ENCODE measurements at regions not wholly inside any gene's neighbourhood (a gene's known extent, or its start where the extent isn't known, plus 50 kb on each side); places are given as distances from the start of the nearest gene placed in this dataset.

DNA sequence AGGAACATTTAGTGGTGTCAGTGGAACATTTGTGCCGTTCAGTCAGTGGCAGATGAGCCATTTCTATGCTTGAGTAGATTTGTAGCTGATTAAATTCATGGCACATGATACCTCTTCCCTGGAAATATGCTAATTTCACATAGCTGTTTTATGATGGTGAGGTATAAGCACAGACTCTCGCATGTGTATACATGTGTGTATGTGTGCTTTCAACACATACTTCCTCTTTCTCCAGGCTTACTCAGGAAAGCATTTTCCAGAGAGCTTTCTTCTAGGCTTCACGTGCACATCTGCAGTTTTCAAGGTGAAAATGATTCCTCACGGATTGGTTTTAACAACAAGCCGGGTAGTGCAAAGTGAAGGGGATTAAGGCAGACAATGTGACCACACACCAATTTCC is 396.5 kb downstream of the HDGFL1 start:
- Histone ChIP-seq H3K36me3 (ENCODE audit: control insufficient read depth in 1 of 2, insufficient read depth in 2 of 2, low read length in 2 of 2) (no peaks in the 10 kb centered on the region), H3K27ac (ENCODE audit: low read depth, low read length) (no peak overlapping the region), H3K9me3 (ENCODE audit: control insufficient read depth in 1 of 2, insufficient read depth in 1 of 2, low read depth in 1 of 2, low read length in 2 of 2) (peaks cover 0 to 5% of the 10 kb centered on the region in 2 experiments; a peak in 1 of 4 replicates), H3K27me3 (ENCODE audit: insufficient read depth, low read length) (no peaks in the 10 kb centered on the region), H3K4me2 (ENCODE audit: low read length) (no peak overlapping the region), H3K9ac (ENCODE audit: low read length) (no peak overlapping the region), H3K4me3 (replicated peaks in 1 of 2; ENCODE audit: low read depth in 1 of 2, low read length in 2 of 2) (no peak overlapping the region), H2AFZ (ENCODE audit: low read depth, low read length, poor library complexity, severe bottlenecking) (no peak overlapping the region), H3K4me1 (ENCODE audit: control insufficient read depth in 1 of 2, insufficient read depth in 2 of 2, low read length in 2 of 2) (no peaks in the 10 kb centered on the region), H3K9me2 (ENCODE audit: insufficient read depth) (no peaks in the 10 kb centered on the region), H3K79me2 (ENCODE audit: insufficient read depth, low read length) (no peaks in the 10 kb centered on the region), H4K20me1 (ENCODE audit: insufficient read depth) (no peaks in the 10 kb centered on the region)
- intact Hi-C loops (cut with micrococcal nuclease) = no loop called here
- CTCF ChIA-PET = no interaction called here
- DNase-seq (ENCODE audit: low read depth, low spot score) = no peak
- no peak for ATAC-seq
- POLR2A ChIA-PET = no interaction called here
- no TSS peak for BruUV-seq (replicated peaks)
- no peak for TF ChIP-seq YY1 (IDR thresholded peaks at IDR 0.05; ENCODE audit: extremely low read depth, insufficient replicate concordance, low read depth, low read length)
- TF ChIP-seq RAD21 (IDR thresholded peaks at IDR 0.05; ENCODE audit: low read depth) = no peak
- no peak for TF ChIP-seq CBX3 (IDR thresholded peaks at IDR 0.05; ENCODE audit: low read depth)
- RAD21 ChIA-PET (ENCODE audit: low non-redundant PET in 1 of 2, low total read pairs in 2 of 2, uncharacterized antibody in 2 of 2, unreplicated experiment in 2 of 2) = no interaction called here

DNA sequence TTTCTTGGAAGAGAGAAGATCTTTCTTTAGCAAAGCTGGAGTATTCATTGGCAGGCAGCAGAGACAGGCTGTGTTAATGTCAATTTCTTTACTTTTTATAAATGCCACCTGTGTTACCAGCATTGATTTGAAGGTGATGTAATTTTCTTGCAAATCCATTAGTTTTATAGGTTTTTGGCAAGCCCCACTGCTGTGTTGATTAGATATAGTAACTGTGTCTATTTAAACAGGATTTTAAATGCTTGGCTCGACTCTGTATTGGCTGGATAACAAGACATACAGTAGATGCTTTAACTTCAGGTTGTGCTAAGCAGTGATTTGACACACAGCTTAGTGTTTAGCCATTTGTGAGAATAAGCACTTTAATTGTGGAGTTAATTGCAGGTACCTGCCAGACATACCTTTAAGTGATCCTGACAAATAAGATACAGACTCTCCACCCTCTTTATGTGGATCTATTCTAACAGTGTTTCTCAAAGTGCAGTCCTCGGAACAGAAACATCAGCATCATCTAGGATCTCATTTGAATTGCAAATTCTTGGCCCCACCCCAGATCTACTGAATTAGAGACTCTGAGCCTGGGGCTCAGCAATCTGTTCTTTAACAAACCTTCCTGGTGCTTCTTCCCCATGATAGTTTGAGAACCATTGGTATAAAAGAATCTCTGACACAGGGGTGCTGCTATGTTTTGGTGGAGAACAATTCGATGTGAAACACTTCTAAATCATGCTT is 397.5 kb downstream of the HDGFL1 start:
- H3K27ac ChIP-seq (ENCODE audit: low read depth, low read length) = no peak overlapping the region
- ChIA-PET CTCF (no interaction called here), RAD21 (ENCODE audit: low non-redundant PET in 1 of 2, low total read pairs in 2 of 2, uncharacterized antibody in 2 of 2, unreplicated experiment in 2 of 2) (no interaction called here), POLR2A (no interaction called here)
- BruUV-seq (replicated peaks) = no TSS peak
- ATAC-seq (no peak), DNase-seq (ENCODE audit: low read depth, low spot score) (no peak)
- intact Hi-C loops (cut with micrococcal nuclease) = no loop called here
- no peak overlapping the region for H3K4me3 ChIP-seq (replicated peaks in 1 of 2; ENCODE audit: low read depth in 1 of 2, low read length in 2 of 2)
- no peaks in the 10 kb centered on the region for H3K27me3 ChIP-seq (ENCODE audit: insufficient read depth, low read length)
- H3K4me2 ChIP-seq (ENCODE audit: low read length) = no peak overlapping the region
- H2AFZ ChIP-seq (ENCODE audit: low read depth, low read length, poor library complexity, severe bottlenecking) = no peak overlapping the region
- H3K79me2 ChIP-seq (ENCODE audit: insufficient read depth, low read length) = no peaks in the 10 kb centered on the region
- no peak overlapping the region for H3K9ac ChIP-seq (ENCODE audit: low read length)
- H3K9me3 ChIP-seq (ENCODE audit: control insufficient read depth in 1 of 2, insufficient read depth in 1 of 2, low read depth in 1 of 2, low read length in 2 of 2) = peaks cover 0 to 5% of the 10 kb centered on the region in 2 experiments; a peak in 1 of 4 replicates
- no peaks in the 10 kb centered on the region for H3K36me3 ChIP-seq (ENCODE audit: control insufficient read depth in 1 of 2, insufficient read depth in 2 of 2, low read length in 2 of 2)
- TF ChIP-seq SRF (IDR thresholded peaks at IDR 0.05; ENCODE audit: low read depth) = no peak
- TF ChIP-seq, protein P1, sequence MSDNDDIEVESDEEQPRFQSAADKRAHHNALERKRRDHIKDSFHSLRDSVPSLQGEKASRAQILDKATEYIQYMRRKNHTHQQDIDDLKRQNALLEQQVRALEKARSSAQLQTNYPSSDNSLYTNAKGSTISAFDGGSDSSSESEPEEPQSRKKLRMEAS (IDR thresholded peaks at IDR 0.05) = no peak
- no peak for TF ChIP-seq EZH2 (IDR thresholded peaks at IDR 0.05)
- TF ChIP-seq POLR2A (IDR thresholded peaks at IDR 0.05; ENCODE audit: borderline replicate concordance, extremely low read depth, insufficient read depth, insufficient read length) = no peak
- no peak for TF ChIP-seq TCF7L2 (IDR thresholded peaks at IDR 0.05; ENCODE audit: borderline replicate concordance, extremely low read depth, insufficient read depth, insufficient read length)
- no peak for TF ChIP-seq POLR2AphosphoS5 (IDR thresholded peaks at IDR 0.05; ENCODE audit: low read depth, low read length)
- TF ChIP-seq EZH2phosphoT487 (IDR thresholded peaks at IDR 0.05; ENCODE audit: borderline replicate concordance) = no peak
- TF ChIP-seq RAD21 (IDR thresholded peaks at IDR 0.05; ENCODE audit: low read depth) = no peak
- TF ChIP-seq, protein P2, sequence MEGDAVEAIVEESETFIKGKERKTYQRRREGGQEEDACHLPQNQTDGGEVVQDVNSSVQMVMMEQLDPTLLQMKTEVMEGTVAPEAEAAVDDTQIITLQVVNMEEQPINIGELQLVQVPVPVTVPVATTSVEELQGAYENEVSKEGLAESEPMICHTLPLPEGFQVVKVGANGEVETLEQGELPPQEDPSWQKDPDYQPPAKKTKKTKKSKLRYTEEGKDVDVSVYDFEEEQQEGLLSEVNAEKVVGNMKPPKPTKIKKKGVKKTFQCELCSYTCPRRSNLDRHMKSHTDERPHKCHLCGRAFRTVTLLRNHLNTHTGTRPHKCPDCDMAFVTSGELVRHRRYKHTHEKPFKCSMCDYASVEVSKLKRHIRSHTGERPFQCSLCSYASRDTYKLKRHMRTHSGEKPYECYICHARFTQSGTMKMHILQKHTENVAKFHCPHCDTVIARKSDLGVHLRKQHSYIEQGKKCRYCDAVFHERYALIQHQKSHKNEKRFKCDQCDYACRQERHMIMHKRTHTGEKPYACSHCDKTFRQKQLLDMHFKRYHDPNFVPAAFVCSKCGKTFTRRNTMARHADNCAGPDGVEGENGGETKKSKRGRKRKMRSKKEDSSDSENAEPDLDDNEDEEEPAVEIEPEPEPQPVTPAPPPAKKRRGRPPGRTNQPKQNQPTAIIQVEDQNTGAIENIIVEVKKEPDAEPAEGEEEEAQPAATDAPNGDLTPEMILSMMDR (IDR thresholded peaks at IDR 0.05 in 2 of 3, conservative IDR thresholded peaks at IDR 0.05 in 1 of 3; ENCODE audit: borderline replicate concordance in 1 of 3, insufficient read depth in 1 of 3, low read depth in 2 of 3, low read length in 2 of 3) = no peak
- no peaks in the 10 kb centered on the region for H3K9me2 ChIP-seq (ENCODE audit: insufficient read depth)
- H4K20me1 ChIP-seq (ENCODE audit: insufficient read depth) = no peaks in the 10 kb centered on the region
- H3K4me1 ChIP-seq (ENCODE audit: control insufficient read depth in 1 of 2, insufficient read depth in 2 of 2, low read length in 2 of 2) = no peaks in the 10 kb centered on the region
